ENCODE measurements at regions not wholly inside any gene's neighbourhood (a gene's known extent, or its start where the extent isn't known, plus 50 kb on each side); places are given as distances from the start of the nearest gene placed in this dataset.

DNA sequence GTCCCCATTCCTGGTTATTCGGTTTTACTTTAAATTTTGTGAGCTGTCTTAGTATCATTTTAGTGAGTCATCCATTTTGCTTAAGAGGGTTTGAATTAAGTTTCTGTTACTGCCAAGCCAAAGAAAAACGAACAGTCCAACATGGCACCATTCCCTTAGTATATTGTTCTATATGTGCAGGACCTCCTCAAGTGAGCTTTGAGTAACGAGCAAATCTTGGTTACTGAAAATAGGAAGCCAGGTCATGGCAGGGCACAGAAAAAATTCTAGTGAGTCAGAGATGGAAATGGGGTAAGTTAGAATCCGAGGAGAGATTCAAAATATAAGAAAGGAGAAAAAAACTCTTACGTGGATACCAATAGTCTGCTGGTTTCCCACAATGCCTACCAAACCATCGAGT is 292.9 kb downstream of the BAMBI start:
- no peak for TF ChIP-seq MYC (IDR thresholded peaks at IDR 0.05; ENCODE audit: low read depth, low read length)
- TF ChIP-seq MYC (CRISPR knock-in tag; IDR thresholded peaks at IDR 0.05; ENCODE audit: borderline replicate concordance, low read depth), result no peak
- TF ChIP-seq, protein P1, sequence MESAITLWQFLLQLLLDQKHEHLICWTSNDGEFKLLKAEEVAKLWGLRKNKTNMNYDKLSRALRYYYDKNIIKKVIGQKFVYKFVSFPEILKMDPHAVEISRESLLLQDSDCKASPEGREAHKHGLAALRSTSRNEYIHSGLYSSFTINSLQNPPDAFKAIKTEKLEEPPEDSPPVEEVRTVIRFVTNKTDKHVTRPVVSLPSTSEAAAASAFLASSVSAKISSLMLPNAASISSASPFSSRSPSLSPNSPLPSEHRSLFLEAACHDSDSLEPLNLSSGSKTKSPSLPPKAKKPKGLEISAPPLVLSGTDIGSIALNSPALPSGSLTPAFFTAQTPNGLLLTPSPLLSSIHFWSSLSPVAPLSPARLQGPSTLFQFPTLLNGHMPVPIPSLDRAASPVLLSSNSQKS (CRISPR knock-in tag; IDR thresholded peaks at IDR 0.05), result no peak
- no peak for TF ChIP-seq ZNF121 (CRISPR knock-in tag; conservative IDR thresholded peaks at IDR 0.05)
- no peak for TF ChIP-seq ZNF766 (CRISPR knock-in tag; conservative IDR thresholded peaks at IDR 0.05)
- TF ChIP-seq, protein P2, sequence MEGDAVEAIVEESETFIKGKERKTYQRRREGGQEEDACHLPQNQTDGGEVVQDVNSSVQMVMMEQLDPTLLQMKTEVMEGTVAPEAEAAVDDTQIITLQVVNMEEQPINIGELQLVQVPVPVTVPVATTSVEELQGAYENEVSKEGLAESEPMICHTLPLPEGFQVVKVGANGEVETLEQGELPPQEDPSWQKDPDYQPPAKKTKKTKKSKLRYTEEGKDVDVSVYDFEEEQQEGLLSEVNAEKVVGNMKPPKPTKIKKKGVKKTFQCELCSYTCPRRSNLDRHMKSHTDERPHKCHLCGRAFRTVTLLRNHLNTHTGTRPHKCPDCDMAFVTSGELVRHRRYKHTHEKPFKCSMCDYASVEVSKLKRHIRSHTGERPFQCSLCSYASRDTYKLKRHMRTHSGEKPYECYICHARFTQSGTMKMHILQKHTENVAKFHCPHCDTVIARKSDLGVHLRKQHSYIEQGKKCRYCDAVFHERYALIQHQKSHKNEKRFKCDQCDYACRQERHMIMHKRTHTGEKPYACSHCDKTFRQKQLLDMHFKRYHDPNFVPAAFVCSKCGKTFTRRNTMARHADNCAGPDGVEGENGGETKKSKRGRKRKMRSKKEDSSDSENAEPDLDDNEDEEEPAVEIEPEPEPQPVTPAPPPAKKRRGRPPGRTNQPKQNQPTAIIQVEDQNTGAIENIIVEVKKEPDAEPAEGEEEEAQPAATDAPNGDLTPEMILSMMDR (IDR thresholded peaks at IDR 0.05 in 2 of 3, conservative IDR thresholded peaks at IDR 0.05 in 1 of 3; ENCODE audit: insufficient read depth in 2 of 3, low read depth in 1 of 3, low read length in 3 of 3), result no peak
- no peak for TF ChIP-seq EGR1 (conservative IDR thresholded peaks at IDR 0.05)
- no peak for TF ChIP-seq STAG1 (CRISPR knock-in tag; IDR thresholded peaks at IDR 0.05; ENCODE audit: borderline replicate concordance)
